DMS114 treated with DMSO at 0.1 percent for 48 hours (cell line): ENCODE measurements at regions not wholly inside any gene's neighbourhood (a gene's known extent, or its start where the extent isn't known, plus 50 kb on each side); places are given as distances from the start of the nearest gene placed in this dataset.
"Not testable (repeated sequence)": the region's sequence is repeated elsewhere in the genome, so short reads cannot be mapped to it uniquely, and the experiment has no call there.

Experiments
- DNase-seq: peaks from one replicate; lab custom pipeline; 2025; ENCODE audit not compliant: unreplicated experiment; lab: John Stamatoyannopoulos, UW

GRCh38 chr1:4463631-4464030 lies 190.8 kb upstream of the AJAP1 start:
- no peak for DNase-seq

GRCh38 chr1:4464478-4464877 lies 189.9 kb upstream of the AJAP1 start:
- DNase-seq, result no peak

GRCh38 chr1:4467241-4467640 lies 187.2 kb upstream of the AJAP1 start:
- no peak for DNase-seq

GRCh38 chr1:4468386-4468785 lies 186.0 kb upstream of the AJAP1 start:
- no peak for DNase-seq

GRCh38 chr1:4468804-4469514 lies 185.4 kb upstream of the AJAP1 start:
- DNase-seq, result no peak

GRCh38 chr1:4476394-4476793 lies 178.0 kb upstream of the AJAP1 start:
- DNase-seq, result no peak

GRCh38 chr1:4481451-4481850 lies 173.0 kb upstream of the AJAP1 start:
- no peak for DNase-seq

- no peak for DNase-seq
These were observed 171.9 kb upstream of the AJAP1 start for GRCh38 chr1:4482526-4482925.

GRCh38 chr1:4483021-4483625 lies 171.3 kb upstream of the AJAP1 start:
- DNase-seq, result no peak

- DNase-seq, result no peak
These were observed 169.0 kb upstream of the AJAP1 start for GRCh38 chr1:4485398-4485797.

GRCh38 chr1:4485878-4486277 lies 168.5 kb upstream of the AJAP1 start:
- DNase-seq, result no peak

GRCh38 chr1:4486408-4487120 lies 167.8 kb upstream of the AJAP1 start:
- DNase-seq, result no peak

GRCh38 chr1:4488018-4488417 lies 166.4 kb upstream of the AJAP1 start:
- no peak for DNase-seq

- no peak for DNase-seq
These were observed 164.9 kb upstream of the AJAP1 start for GRCh38 chr1:4489486-4489885.

- not testable (repeated sequence) for DNase-seq
These were observed 164.4 kb upstream of the AJAP1 start for GRCh38 chr1:4489992-4490391.

- no peak for DNase-seq
These were observed 160.4 kb upstream of the AJAP1 start for GRCh38 chr1:4494027-4494426.

GRCh38 chr1:4494558-4494957 lies 159.9 kb upstream of the AJAP1 start:
- DNase-seq, result no peak

- DNase-seq, result no peak
These were observed 158.6 kb upstream of the AJAP1 start for GRCh38 chr1:4495809-4496208.

- no peak for DNase-seq
These were observed 154.0 kb upstream of the AJAP1 start for GRCh38 chr1:4500441-4500840.

GRCh38 chr1:4506591-4506990 lies 147.8 kb upstream of the AJAP1 start:
- DNase-seq, result no peak

GRCh38 chr1:4509206-4509605 lies 145.2 kb upstream of the AJAP1 start:
- no peak for DNase-seq

- DNase-seq, result no peak
These were observed 144.1 kb upstream of the AJAP1 start for GRCh38 chr1:4510276-4510691.
